Stimulated activated CD4-positive, alpha-beta T cell treated with anti-CD3 and anti-CD28 coated beads, Interleukin-4, amount 100 ng/mL, for 4 hours (primary cell): ENCODE measurements at regions not wholly inside any gene's neighbourhood (a gene's known extent, or its start where the extent isn't known, plus 50 kb on each side); places are given as distances from the start of the nearest gene placed in this dataset.

ENCODE experiments used
- DNase-seq, 2 experiments: peaks; one replicate each; pipeline ENCODE4 v3.0.0-alpha.2; 2020

DNA sequence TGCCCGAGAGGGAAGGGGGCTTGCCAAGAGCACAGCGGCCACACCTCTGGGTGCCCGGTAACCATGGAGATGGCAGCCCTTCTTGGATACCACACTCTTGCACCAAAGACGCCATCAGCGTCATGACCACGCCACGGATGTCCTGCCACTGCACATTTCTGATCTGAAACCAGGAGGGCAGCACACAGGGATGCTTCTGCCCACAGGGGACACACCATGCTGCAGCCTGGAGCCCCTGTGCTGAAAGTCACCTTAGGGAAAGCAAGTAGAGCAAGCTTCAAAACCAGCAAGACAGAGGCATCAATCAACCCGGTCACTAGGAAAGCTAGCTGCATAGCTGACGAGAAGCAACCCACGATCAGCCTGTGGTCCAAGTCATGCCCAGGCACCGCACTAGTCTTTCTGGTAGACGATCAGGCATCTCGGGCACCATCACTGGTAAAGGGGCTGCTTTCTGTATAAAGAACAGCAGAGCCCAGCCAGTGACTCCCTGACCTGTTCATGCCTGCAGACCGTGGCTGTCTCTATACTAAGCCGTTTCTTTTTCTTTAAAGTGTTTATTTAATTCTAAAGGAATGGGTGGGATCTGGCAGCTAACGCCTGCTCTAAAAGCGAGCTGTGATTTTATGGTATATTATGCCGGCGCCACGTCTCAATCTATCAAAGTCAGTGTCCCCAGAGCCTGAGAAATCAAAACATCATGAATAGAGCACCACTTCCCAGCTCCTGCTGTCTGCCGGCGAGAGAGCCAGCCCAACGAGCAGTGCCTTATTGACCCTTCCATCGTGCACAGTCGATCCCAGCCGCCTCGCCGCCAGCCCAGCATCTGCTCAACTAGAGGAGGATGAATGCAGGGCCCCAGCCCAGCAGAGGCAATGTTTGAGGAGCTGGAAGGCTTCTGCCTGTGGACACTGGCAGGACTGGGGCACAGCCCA lies 244.7 kb downstream of the RBFOX3 start:
- DNase-seq: no peak

DNA sequence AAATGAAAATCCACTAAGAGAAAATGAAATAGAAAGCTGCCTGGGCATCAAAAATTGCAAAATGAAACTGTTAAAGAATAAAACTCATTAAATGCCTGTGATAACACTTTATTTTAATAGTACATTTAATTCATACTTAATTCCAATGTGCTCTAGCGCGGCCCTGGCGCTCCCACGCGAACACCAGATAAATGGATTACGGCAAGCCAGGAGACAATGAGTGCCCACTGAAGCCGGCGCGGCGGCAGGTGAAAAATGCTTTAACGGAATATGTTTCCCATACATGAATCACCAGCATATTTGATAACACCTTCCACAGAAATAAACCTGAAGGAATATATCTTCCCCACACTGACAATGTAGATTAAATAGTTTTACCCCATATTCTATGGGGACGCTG lies 245.5 kb downstream of the RBFOX3 start:
- no peak for DNase-seq

DNA sequence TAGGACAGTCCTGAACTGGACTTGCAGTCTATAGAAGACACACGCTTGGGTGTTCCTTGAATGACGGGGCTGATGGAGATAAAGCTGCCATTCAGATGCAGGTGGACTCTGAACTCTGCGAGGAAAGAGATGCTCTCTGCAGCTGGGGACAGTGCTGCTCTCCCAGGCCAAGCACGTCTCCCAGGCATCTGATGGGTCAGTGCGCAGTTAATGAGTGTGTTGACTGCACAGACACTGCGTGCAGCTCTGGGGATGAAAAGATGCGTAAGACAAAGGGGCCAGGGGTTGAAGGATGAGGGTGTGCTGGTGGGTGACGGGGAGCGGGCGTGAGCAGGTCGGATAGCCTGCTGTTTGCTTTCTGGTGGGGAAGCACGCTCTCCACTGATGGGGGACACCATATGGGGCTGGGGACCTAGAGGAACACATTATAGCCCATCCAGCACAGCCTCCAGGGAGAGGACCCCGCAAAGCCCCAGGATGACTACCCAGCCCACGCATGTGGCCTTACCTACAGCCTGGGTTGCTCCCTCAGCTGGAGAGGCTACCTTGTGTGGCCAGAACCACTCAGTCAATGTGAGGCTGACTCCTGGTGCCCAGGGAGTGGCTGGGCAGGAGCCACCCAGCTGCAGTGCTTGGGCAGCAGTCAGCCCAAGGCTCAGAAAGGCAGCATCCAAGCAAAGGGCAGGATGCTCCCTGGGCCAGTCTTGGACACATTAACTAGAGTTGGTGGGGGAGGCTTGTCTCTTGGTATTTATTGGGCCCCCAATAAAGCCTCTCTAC lies 246.3 kb downstream of the RBFOX3 start:
- DNase-seq: no peak

- no peak for DNase-seq
These were observed 247.1 kb downstream of the RBFOX3 start for GRCh38 chr17:79363552-79364275.

DNA sequence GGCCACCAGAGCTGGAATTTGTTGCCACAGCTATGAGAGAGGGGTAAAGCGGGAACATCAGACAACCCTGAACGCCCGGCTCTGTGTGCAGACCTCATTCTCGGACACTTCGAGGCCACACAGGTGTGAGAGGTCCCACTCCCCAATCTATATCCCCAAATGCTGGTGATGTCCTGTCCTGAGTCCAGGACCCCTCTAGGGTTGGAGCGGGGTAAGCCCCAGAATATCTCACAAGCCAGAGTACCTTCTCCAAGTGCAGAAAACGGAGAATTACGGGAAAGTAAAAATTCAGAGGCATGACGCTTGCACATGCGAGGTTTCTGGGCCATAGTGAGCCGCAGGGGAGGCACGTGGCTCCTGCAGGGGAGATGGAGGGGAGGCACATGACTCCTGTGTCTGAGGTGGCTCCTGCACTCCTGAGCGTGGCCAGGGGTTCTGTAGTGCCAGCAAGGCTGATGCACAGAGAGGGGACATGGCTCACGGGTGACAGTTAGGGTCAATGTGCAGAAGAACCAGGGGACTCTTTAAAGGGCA lies 248.0 kb downstream of the RBFOX3 start:
- no peak for DNase-seq

GRCh38 chr17:79361873-79362771 lies 248.7 kb downstream of the RBFOX3 start:
- no peak for DNase-seq

- DNase-seq: no peak
These were observed 249.6 kb downstream of the RBFOX3 start for GRCh38 chr17:79361221-79361734.

DNA sequence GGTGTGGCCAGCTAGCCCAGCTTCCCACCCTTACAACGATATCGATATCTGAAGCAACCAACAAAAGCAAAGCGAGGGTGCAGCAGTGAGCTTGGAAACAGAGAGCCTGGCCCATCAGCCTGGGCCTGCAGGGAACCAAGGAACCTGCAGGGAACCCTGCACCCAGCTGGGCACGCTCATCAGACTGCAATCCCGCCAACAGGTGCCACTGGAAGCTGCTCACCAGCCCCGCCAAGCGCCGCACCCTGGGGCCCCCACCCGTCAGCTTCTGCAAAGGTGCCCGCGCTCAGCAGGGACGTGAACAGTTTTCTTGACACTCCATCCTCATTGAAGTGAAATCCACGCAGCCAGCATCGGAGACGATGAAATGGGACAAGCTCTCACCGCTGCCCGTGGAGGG lies 250.7 kb downstream of the RBFOX3 start:
- DNase-seq: no peak

- no peak for DNase-seq
These were observed 253.9 kb downstream of the RBFOX3 start for GRCh38 chr17:79356839-79357447.

- no peak for DNase-seq
These were observed 255.7 kb downstream of the RBFOX3 start for GRCh38 chr17:79355165-79355564.

DNA sequence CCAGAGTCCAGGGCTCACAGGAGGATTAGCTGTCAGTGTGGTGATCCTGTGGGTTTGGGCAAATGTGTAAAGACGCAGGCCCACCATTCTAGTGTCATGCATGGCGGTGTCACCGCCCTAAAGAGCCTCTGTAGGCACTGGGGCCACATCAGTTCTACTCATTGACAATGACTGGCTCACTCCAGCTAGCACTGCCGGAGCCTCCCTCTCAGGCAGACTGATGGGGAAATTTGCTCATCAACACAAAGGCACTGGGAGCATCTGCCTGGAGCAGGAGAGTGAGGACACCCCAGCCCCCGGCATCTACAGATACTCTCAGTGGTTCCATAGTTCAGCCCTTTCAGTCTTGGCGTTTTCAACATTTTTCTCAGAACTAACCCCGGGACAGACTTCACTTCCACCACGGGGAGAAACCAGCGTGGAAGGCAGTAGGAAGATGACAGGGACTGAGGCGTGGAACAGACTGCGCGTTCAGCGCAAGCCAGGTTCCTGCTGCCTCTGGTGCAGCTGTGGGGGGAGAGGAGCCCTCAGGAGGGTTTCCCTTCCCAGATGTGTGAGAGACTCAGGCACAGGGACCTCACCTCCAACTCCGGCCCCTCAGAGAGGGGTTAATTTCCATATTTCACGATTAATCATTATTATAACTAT lies 256.6 kb downstream of the RBFOX3 start:
- no peak for DNase-seq

DNA sequence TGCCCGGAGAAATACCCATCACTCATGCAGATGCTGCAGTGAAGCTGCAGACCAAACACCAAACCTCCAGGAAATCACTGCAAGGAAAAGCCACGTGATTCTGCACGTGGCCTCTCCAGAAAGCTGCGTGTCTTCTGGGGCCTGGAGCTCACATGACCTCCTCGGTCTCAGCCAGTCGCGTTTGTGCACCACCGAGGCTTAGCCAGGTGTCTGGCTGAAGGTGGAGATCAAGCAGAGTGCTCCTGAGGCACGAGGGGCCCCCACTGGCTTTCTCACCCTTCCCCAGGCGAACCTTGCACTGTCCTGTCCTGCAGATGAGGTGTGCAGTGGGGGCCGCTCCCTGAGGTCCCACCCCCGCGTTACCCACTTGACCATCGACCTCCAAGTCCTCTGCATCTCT lies 257.3 kb downstream of the RBFOX3 start:
- no peak for DNase-seq

DNA sequence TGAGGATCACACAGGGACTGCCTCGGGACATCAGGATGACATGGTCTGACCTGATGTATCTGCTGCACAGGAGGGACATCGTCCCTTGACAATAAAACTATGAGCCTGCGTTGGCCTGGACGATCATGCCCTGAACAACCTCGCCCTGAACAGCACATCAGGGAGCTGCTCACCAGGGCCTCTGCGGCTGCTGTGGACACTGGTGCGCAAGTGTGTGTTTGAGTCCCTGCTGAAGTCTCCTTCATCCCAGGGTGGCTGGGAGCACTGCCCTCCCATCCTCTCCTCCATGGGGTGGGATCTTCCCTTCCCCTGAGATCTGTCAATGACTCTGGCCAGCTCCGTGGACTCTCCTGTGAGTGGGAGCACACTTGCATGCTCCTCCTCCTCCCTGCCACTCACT lies 257.8 kb downstream of the RBFOX3 start:
- no peak for DNase-seq

- DNase-seq: no peak
These were observed 260.3 kb downstream of the RBFOX3 start for GRCh38 chr17:79350533-79350932.

DNA sequence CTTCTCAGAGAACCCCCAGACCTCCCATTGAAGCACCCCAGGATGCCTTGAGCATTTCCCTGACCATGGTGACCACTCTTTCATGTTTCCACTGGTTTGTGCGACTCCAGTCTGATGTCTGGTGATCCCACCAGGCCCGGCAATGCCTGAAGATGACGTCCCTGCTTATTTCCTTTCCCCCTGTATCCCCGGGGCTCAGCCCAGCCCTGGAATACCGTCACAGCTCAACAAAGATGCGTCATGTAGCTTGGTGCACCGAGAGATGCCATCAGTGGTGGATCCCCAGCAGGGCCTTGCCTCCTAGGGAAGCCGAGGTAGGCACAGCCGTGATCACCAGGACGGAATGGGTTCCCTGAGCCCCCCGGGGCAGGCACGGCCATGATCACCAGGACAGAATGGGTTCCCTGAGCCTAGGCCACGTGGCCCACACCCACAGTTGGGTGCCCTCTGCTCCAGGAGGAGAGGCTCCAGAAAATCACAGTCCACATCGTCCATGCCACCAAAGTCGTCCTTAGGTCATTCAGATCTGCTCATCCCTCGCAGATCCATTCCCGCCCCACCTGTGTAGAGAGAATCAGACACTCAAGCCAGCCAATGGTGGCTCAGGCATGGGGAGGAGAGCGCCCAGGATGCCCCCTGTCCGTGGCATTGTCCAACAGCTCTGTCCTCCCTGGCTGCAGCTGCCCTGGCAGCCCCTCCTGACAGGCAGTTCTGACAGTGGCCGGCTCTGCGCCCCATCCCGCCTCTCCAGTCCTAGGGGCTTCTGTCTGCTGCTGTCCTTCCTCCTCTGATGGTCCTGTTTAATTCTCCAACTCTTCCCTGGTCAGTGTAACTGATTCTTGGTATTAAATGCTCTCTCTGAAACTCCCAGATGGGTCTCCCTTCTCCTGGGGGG lies 261.1 kb downstream of the RBFOX3 start:
- no peak for DNase-seq

DNA sequence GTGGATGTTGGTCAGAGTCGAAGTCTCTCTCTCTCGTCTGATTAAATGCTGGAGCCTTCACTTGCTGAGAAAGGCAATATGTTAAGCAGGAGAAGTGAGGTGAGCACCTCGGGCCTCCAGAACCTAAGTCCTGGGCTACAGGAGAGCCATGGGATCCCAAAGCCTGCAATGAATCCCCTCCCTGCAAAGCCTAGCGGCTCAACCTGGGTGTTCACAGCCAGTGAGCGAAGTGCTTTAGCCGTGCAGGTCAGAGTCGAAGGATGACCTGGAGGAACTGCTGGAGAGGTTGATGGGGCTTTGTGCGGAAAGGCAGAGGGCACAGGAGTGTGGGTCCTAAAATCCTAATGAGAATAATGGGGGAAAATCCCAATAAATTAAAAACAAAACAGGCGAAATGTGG lies 267.8 kb downstream of the ENGASE start:
- DNase-seq: no peak

GRCh38 chr17:79341816-79342215 lies 267.2 kb downstream of the ENGASE start:
- DNase-seq: no peak

GRCh38 chr17:79341222-79341780 lies 266.7 kb downstream of the ENGASE start:
- DNase-seq: no peak
